ENCODE measurements at regions not wholly inside any gene's neighbourhood (a gene's known extent, or its start where the extent isn't known, plus 50 kb on each side); places are given as distances from the start of the nearest gene placed in this dataset.
A peak's percentile ranks its signal among the peaks of the same experiment; 100 is the strongest.

GRCh38 chr2:222127660-222128059 lies 171.1 kb downstream of the PAX3 start:
- ATAC-seq: peak; percentile 38
- no peak for TF ChIP-seq CTCF (IDR thresholded peaks at IDR 0.05)
- no peaks in the 10 kb centered on the region for H3K4me1 ChIP-seq
- no peaks in the 10 kb centered on the region for H3K36me3 ChIP-seq
- H3K27me3 ChIP-seq: no peaks in the 10 kb centered on the region
- no peak for DNase-seq
- no peak overlapping the region for H3K27ac ChIP-seq
- intact Hi-C loops (cut with DNase I): no loop called here
- H3K4me3 ChIP-seq: no peak overlapping the region
- H3K9me3 ChIP-seq: no peaks in the 10 kb centered on the region

GRCh38 chr2:222120933-222121332 lies 177.9 kb downstream of the PAX3 start:
- DNase-seq (no peak), ATAC-seq (no peak)
- Histone ChIP-seq H3K27me3 (no peaks in the 10 kb centered on the region), H3K9me3 (no peaks in the 10 kb centered on the region), H3K27ac (no peak overlapping the region), H3K36me3 (no peaks in the 10 kb centered on the region), H3K4me3 (no peak overlapping the region), H3K4me1 (no peaks in the 10 kb centered on the region)
- TF ChIP-seq CTCF (IDR thresholded peaks at IDR 0.05): no peak
- intact Hi-C loops (cut with DNase I): no loop called here

GRCh38 chr2:222115296-222115695 lies 183.5 kb downstream of the PAX3 start:
- Histone ChIP-seq H3K27me3 (no peaks in the 10 kb centered on the region), H3K4me1 (no peaks in the 10 kb centered on the region), H3K4me3 (no peak overlapping the region), H3K9me3 (no peaks in the 10 kb centered on the region), H3K27ac (no peak overlapping the region), H3K36me3 (no peaks in the 10 kb centered on the region)
- intact Hi-C loops (cut with DNase I): no loop called here
- no peak for TF ChIP-seq CTCF (IDR thresholded peaks at IDR 0.05)
- DNase-seq: no peak
- ATAC-seq: no peak

GRCh38 chr2:222108957-222109585 lies 189.7 kb downstream of the PAX3 start:
- H3K9me3 ChIP-seq: no peaks in the 10 kb centered on the region
- no peak overlapping the region for H3K4me3 ChIP-seq
- DNase-seq (no peak), ATAC-seq (no peak)
- no peaks in the 10 kb centered on the region for H3K27me3 ChIP-seq
- no peak for TF ChIP-seq CTCF (IDR thresholded peaks at IDR 0.05)
- H3K36me3 ChIP-seq: no peaks in the 10 kb centered on the region
- no peak overlapping the region for H3K27ac ChIP-seq
- no peaks in the 10 kb centered on the region for H3K4me1 ChIP-seq
- intact Hi-C loops (cut with DNase I): no loop called here

GRCh38 chr2:222108497-222108896 lies 190.3 kb downstream of the PAX3 start:
- H3K4me3 ChIP-seq: no peak overlapping the region
- DNase-seq: no peak
- H3K36me3 ChIP-seq: no peaks in the 10 kb centered on the region
- ATAC-seq: no peak
- intact Hi-C loops (cut with DNase I): no loop called here
- no peak for TF ChIP-seq CTCF (IDR thresholded peaks at IDR 0.05)
- H3K27ac ChIP-seq: no peak overlapping the region
- no peaks in the 10 kb centered on the region for H3K27me3 ChIP-seq
- H3K4me1 ChIP-seq: no peaks in the 10 kb centered on the region
- H3K9me3 ChIP-seq: no peaks in the 10 kb centered on the region

GRCh38 chr2:222105046-222105445 lies 193.8 kb downstream of the PAX3 start:
- intact Hi-C loops (cut with DNase I): no loop called here
- H3K9me3 ChIP-seq: no peaks in the 10 kb centered on the region
- H3K4me3 ChIP-seq: no peak overlapping the region
- H3K36me3 ChIP-seq: no peaks in the 10 kb centered on the region
- no peak for TF ChIP-seq CTCF (IDR thresholded peaks at IDR 0.05)
- ATAC-seq (no peak), DNase-seq (no peak)
- no peak overlapping the region for H3K27ac ChIP-seq
- no peaks in the 10 kb centered on the region for H3K4me1 ChIP-seq
- no peaks in the 10 kb centered on the region for H3K27me3 ChIP-seq

Measured in upper lobe of right lung (tissue), 1 donor.